Testis (tissue), 2 donors: ENCODE measurements at regions not wholly inside any gene's neighbourhood (a gene's known extent, or its start where the extent isn't known, plus 50 kb on each side); places are given as distances from the start of the nearest gene placed in this dataset.

Experiments
- POLR2A ChIP-seq: fragments of 450-650 bp; IDR thresholded peaks from one replicate; pipeline ENCODE4 v1.6.1; 2017; ENCODE audit warnings: antibody characterized with exemption, mild to moderate bottlenecking, moderate library complexity
- TF ChIP-seq, protein P1 (sequence below), 3 experiments: fragments of 450-650 bp in 2 of 3; fragments of 200-600 bp in 1 of 3; sonication (generic) in 1 of 3; IDR thresholded peaks; one replicate each; pipeline ENCODE4 v1.5.1; 2016 to 2019; ENCODE audit warnings: antibody characterized with exemption in 3 of 3, mild to moderate bottlenecking in 2 of 3, moderate library complexity in 1 of 3

DNA sequence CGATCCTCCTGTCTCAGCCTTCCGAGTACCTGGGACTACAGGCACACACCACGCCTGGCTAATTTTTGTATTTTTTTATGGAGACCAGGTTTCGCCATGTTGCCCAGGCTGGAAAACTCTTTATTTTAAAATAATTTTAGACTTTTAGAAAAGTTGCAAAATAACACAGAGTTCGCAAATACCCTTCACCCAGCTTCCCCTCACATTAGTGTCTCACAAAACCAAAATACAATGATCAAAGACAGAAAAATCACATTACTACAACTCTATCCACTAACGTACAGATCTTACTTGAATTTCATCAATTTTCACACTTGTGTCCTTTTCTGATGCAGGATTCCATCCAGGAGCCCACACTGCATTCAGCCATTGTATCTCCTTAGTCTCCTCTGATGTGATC, 58.8 kb upstream of the ERRFI1 start:
- TF ChIP-seq, protein P1, sequence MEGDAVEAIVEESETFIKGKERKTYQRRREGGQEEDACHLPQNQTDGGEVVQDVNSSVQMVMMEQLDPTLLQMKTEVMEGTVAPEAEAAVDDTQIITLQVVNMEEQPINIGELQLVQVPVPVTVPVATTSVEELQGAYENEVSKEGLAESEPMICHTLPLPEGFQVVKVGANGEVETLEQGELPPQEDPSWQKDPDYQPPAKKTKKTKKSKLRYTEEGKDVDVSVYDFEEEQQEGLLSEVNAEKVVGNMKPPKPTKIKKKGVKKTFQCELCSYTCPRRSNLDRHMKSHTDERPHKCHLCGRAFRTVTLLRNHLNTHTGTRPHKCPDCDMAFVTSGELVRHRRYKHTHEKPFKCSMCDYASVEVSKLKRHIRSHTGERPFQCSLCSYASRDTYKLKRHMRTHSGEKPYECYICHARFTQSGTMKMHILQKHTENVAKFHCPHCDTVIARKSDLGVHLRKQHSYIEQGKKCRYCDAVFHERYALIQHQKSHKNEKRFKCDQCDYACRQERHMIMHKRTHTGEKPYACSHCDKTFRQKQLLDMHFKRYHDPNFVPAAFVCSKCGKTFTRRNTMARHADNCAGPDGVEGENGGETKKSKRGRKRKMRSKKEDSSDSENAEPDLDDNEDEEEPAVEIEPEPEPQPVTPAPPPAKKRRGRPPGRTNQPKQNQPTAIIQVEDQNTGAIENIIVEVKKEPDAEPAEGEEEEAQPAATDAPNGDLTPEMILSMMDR (IDR thresholded peaks at IDR 0.05) = no peak
- TF ChIP-seq POLR2A = no peak
